ENCODE measurements at regions not wholly inside any gene's neighbourhood (a gene's known extent, or its start where the extent isn't known, plus 50 kb on each side); places are given as distances from the start of the nearest gene placed in this dataset.

GRCh38 chr2:139967665-139968064, 1187.5 kb upstream of the NXPH2 start:
- TF ChIP-seq POLR2AphosphoS5 (IDR thresholded peaks at IDR 0.05) (no peak), POLR2A (IDR thresholded peaks at IDR 0.05) (no peak), CTCF (IDR thresholded peaks at IDR 0.05) (no peak), EP300 (IDR thresholded peaks at IDR 0.05) (no peak)
- Histone ChIP-seq H3K4me3 (no peak overlapping the region), H3K27ac (no peak overlapping the region), H3K9me3 (peaks cover 0 to 5% (median 0%) of the 10 kb centered on the region in 3 donors), H3K36me3 (no peaks in the 10 kb centered on the region), H3K4me1 (no peaks in the 10 kb centered on the region), H3K27me3 (no peaks in the 10 kb centered on the region)
- ATAC-seq, result no peak
- WGBS, 2 donors (ENCODE audit: low coverage in 1 of 2), result 25 to 56% methylated on average over 1 of the region's 1 CpG

DNA sequence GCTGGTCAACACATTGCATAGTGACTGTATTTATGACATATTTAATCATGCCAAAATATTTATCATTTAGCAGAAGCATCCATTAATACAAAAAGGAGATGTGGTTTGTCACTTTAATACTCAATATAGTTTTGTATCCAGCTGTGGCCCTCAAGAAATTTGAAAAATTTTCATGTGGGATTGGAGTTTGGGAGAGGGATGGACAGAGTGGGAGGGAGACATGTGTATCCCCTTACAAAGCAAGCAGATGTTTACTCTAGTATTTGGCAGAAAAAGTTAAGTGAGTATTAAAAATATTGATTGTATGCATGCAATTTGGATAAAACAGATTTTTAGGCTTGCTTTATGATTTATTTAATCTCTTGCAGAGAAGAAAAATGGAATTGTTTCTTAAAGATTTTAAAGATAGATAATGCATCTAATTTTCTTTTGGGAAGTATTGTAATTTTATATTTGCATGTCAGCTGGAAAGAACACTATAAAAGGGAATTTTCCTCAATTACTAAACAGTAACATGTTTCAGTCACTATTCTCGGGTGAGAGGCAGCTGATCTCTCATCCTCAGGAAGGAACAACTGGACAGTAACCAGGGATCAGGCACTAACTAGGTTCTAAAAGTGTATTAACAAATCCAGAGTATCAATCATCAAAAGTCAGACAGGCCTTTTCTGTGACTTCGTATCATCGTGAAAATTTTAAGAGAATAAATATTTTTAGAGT, 1184.7 kb upstream of the NXPH2 start:
- TF ChIP-seq POLR2A (IDR thresholded peaks at IDR 0.05) (no peak), POLR2AphosphoS5 (IDR thresholded peaks at IDR 0.05) (no peak), CTCF (IDR thresholded peaks at IDR 0.05) (no peak), EP300 (IDR thresholded peaks at IDR 0.05) (no peak)
- Histone ChIP-seq H3K27ac (no peak overlapping the region), H3K27me3 (no peaks in the 10 kb centered on the region), H3K9me3 (peaks cover 0 to 3% (median 0%) of the 10 kb centered on the region in 3 donors), H3K4me3 (no peak overlapping the region), H3K4me1 (no peaks in the 10 kb centered on the region), H3K36me3 (no peaks in the 10 kb centered on the region)
- WGBS, 2 donors (ENCODE audit: low coverage in 1 of 2), result 68% methylated on average over 3 of the region's 3 CpGs
- ATAC-seq, result no peak

DNA sequence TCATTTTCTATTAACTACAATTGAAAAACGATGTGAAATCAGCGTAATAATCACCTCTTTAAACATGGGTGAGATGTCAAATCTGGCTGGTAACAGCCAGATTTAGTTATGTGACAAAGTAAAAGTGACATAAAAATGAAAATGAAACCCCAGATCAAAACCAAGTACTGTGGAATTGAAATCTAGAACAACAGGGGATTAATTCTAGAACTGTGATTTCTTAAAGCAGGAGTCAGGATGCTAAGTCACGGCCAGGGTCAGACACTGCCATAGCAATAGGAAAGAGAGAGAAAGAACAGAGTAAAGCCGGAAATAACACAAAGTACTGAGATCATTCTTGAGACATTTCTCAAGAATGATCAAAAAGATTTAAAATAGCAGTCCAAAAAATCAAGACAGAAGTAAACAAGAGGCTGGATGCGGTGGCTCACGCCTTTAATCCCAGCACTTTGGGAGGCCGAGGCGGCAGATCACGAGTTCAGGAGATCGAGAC, 1183.7 kb upstream of the NXPH2 start:
- WGBS, 2 donors (ENCODE audit: low coverage in 1 of 2), result 81 to 83% methylated on average over 10 of the region's 10 CpGs
- TF ChIP-seq EP300 (IDR thresholded peaks at IDR 0.05), result no peak
- TF ChIP-seq CTCF (IDR thresholded peaks at IDR 0.05), result no peak
- TF ChIP-seq POLR2AphosphoS5 (IDR thresholded peaks at IDR 0.05), result no peak
- no peak for TF ChIP-seq POLR2A (IDR thresholded peaks at IDR 0.05)

GRCh38 chr2:139949242-139949972, 1169.2 kb upstream of the NXPH2 start:
- no peaks in the 10 kb centered on the region for H3K9me3 ChIP-seq
- WGBS, 2 donors (ENCODE audit: low coverage in 1 of 2), result 83 to 91% methylated on average over 6 of the region's 6 CpGs

More for the DNA sequence above, 1183.7 kb upstream of the NXPH2 start:
- no peak for ATAC-seq
- Histone ChIP-seq H3K9me3 (peaks cover 0 to 5% (median 0%) of the 10 kb centered on the region in 3 donors), H3K4me1 (no peaks in the 10 kb centered on the region), H3K36me3 (no peaks in the 10 kb centered on the region), H3K27ac (no peak overlapping the region), H3K4me3 (no peak overlapping the region), H3K27me3 (no peaks in the 10 kb centered on the region)

More at GRCh38 chr2:139949242-139949972, 1169.2 kb upstream of the NXPH2 start:
- Histone ChIP-seq H3K4me3 (no peak overlapping the region), H3K36me3 (no peaks in the 10 kb centered on the region), H3K4me1 (no peaks in the 10 kb centered on the region), H3K27ac (no peak overlapping the region), H3K27me3 (no peaks in the 10 kb centered on the region)
- no peak for TF ChIP-seq CTCF (IDR thresholded peaks at IDR 0.05)
- no peak for TF ChIP-seq POLR2AphosphoS5 (IDR thresholded peaks at IDR 0.05)
- no peak for TF ChIP-seq EP300 (IDR thresholded peaks at IDR 0.05)
- no peak for TF ChIP-seq POLR2A (IDR thresholded peaks at IDR 0.05)
- no peak for ATAC-seq

All from gastroesophageal sphincter (tissue), 4 donors.